Cardiac fibroblast (primary cell): ENCODE measurements at regions not wholly inside any gene's neighbourhood (a gene's known extent, or its start where the extent isn't known, plus 50 kb on each side); places are given as distances from the start of the nearest gene placed in this dataset.

Experiments
- DNase-seq, 2 donors: peaks; one replicate each; pipeline versions ENCODE4 v3.0.0 to v3.0.0-alpha.2; 2010; ENCODE audit warnings: low read depth in 2 of 2
- H3K4me3 ChIP-seq, 2 donors: replicated peaks in 1 of 2; 1 replicate in 1 of 2; 2 replicates in 1 of 2; pipeline ENCODE4 v1.5.1; 2011; ENCODE audit warnings: low read depth in 2 of 2, low read length in 2 of 2, mild to moderate bottlenecking in 2 of 2, moderate library complexity in 1 of 2
- TF ChIP-seq, protein P1 (sequence below): IDR thresholded peaks from one replicate; pipeline ENCODE4 v1.5.1; 2011; ENCODE audit warnings: low read depth, mild to moderate bottlenecking, low read length, inconsistent platforms

DNA sequence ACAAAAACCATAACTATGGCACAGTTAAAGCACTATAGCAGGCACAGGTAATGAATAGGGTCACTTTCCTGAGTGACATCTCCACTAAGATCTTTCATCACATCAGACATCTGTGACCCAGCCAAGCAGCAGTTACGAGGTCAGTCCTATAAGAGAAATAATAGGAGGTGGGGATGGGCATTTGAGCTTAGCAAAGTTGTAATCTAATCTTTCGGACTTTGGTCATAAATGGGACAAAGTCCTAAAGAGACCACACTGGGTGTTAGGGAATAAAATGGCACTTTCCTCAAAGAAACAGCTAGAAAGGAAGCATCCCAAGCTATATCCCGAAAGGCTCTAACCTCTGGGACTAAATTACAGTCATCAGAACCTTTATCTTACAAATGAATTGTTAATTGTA is 432.2 kb downstream of the PIK3R1 start:
- no peak overlapping the region for H3K4me3 ChIP-seq
- no peak for DNase-seq
- TF ChIP-seq, protein P1, sequence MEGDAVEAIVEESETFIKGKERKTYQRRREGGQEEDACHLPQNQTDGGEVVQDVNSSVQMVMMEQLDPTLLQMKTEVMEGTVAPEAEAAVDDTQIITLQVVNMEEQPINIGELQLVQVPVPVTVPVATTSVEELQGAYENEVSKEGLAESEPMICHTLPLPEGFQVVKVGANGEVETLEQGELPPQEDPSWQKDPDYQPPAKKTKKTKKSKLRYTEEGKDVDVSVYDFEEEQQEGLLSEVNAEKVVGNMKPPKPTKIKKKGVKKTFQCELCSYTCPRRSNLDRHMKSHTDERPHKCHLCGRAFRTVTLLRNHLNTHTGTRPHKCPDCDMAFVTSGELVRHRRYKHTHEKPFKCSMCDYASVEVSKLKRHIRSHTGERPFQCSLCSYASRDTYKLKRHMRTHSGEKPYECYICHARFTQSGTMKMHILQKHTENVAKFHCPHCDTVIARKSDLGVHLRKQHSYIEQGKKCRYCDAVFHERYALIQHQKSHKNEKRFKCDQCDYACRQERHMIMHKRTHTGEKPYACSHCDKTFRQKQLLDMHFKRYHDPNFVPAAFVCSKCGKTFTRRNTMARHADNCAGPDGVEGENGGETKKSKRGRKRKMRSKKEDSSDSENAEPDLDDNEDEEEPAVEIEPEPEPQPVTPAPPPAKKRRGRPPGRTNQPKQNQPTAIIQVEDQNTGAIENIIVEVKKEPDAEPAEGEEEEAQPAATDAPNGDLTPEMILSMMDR, result no peak

DNA sequence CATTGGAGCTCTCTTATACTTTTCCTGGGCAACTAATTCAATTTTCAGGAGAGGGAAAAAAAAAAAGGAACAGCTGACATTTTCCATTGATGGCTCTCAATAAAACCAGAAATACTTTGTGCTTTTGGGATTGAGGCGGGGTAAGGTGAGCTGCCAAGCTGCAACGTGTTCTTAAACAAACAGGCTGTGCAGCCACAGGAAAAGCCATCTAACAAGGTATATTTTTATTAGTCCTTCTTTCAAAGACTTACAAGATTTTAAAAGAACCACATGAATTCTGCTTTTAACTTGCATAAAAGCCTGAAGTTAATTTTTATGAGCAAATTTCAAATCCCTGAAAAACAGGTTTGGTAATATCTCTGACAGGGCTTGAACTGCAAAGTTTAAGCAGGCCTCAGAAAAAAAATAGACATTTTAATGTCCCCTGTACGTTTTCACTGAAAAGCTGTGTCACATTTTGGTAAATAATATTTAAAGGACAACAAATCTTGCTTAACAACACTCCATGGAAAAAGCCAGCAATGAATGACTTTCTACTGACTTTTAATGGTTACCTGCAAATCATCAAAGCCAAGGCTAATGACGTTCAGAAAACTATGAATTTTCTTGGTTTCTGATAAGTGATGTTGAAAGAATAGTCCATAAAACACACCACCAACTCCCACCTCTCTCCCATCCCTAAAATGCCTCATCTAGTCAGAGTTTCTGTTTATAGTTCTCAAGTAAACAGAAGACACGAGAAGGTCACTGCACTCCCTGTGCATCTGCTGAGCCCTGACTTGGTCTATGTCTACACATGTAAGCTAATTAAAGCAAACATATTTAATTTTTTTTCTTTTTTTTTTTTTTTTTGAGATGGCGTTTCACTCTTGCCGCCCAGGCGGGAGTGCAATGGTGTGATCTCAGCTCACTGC is 433.6 kb downstream of the PIK3R1 start:
- TF ChIP-seq, protein P1, result no peak
- no peak overlapping the region for H3K4me3 ChIP-seq
- no peak for DNase-seq

DNA sequence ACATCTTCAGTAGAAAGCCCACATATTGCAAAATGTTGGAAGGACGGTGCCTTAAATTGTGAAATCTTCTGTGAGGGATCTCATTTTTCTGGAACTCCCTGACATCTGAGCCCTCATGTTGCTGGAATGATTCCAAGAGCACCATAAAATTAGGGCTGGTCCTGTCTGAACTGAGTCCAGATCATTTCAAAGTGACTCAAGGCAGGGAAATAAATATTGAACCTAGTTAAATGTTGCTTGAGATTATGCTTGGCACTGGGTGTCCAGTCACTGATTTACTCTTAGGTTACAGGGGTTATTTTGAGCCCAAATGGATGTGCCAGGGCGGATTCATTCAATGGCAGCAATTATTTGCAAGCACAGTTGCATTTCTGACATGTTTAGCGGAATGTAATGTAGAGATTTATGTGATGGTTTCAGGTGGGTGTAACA is 437.0 kb downstream of the PIK3R1 start:
- DNase-seq, result peak; percentile 73 to 80
- TF ChIP-seq, protein P1, result no peak
- no peak overlapping the region for H3K4me3 ChIP-seq

DNA sequence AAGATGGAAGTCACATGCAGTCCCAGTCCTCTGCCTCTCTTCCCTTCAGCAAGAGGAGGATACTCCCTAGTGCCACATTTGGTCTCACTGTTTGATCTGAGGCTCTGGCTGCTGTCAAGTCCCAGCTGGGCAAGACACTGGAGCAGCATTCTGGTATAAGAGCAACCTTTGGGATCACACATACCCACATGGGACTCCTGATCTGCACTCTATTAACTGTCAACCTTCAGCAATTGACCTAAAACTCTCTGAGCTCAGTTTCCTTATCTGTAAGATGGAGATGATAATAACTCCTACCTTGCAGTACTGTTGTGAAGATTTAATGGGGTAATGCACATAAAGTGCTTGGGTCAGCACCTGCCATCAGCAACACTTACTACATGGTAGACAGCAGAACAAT is 437.9 kb downstream of the PIK3R1 start:
- no peak for DNase-seq
- TF ChIP-seq, protein P1, result no peak
- no peak overlapping the region for H3K4me3 ChIP-seq

DNA sequence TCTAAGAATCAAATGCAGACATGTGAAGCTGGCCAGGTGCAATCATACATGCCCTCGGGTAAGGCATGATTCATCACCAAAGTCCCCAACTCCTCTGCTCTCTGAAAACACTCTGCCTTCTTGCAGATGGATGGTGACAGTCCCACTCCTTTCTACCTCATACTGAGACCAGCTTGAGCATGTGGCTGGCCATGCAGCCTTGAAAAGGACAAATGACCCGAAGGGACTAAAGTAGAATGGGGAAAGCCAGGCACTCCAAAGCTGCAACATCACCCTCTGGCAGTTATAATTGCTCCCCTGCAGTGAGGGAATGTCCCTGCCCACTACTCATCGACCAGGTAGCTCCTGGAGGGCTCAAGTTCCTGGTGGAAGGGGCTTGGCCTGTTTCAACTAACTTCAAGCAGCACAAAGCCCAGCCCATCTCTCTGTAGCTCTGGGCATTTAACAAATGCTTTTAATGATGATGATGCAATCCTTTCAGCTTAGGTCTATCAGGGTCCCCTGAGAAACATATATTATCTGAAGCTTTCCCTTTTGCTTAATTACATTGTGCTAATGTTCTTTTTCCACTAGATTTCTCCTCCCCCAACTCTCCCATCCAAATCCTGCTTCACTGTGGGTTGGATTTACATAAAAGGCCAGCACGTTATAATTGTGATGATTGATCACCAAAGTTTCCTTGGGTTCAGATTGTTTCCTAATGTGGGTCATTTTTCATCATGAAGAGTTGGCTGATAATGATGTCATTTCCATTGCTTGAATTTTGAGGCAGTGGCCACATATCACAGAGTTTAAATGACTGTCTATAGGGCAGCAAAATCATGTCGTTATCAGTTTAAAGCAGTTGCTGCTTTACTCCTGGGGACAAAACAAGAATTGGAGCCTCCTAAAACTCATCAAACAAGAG is 436.5 kb upstream of the SLC30A5 start:
- TF ChIP-seq, protein P1, result no peak
- DNase-seq, result peak in 1 of 2 donors; percentile 12
- no peak overlapping the region for H3K4me3 ChIP-seq

DNA sequence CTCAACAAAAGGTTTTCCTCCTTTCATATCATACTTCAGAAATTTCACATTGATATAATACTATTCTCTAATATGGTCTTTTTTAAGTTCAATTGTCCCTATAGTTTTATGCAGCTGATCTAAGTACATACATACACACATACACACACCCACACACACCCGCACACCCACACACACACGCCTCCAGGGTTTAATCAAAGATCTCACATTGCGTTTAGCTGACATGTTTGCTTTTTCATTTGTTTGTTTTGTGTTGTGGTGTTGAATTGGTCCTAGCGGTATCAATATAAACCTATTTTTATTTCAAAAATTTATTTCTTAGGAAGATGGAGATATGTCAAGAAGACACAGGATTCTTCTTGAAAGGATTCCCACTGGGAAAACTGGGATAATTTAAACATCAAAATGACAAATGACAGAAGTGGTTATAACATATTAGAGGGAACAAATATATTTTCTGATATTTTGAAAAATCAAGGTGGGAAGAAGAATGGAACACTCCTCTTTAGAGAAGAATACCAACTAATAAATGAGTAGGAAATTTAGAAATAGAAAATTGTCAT is 434.9 kb upstream of the SLC30A5 start:
- TF ChIP-seq, protein P1, result no peak
- H3K4me3 ChIP-seq, result no peak overlapping the region
- no peak for DNase-seq
